GM19025 (cell line): ENCODE measurements at regions not wholly inside any gene's neighbourhood (a gene's known extent, or its start where the extent isn't known, plus 50 kb on each side); places are given as distances from the start of the nearest gene placed in this dataset.
A peak's percentile ranks its signal among the peaks of the same experiment; 100 is the strongest.

ENCODE experiments used
- ATAC-seq: cut with Tn5 transposase; IDR thresholded peaks from one replicate; pipeline ENCODE4 v1.9.1; 2021; ENCODE audit warnings: mild to moderate bottlenecking, low read depth, moderate library complexity; ENCODE audit not compliant: unreplicated experiment

- ATAC-seq: no peak
Measured at GRCh38 chr10:58932126-58932525, 244.3 kb upstream of the PHYHIPL start.

- ATAC-seq: no peak
Measured at GRCh38 chr10:58932577-58933314, 243.7 kb upstream of the PHYHIPL start.

GRCh38 chr10:58936364-58936763, 240.1 kb upstream of the PHYHIPL start:
- ATAC-seq: no peak

GRCh38 chr10:58937423-58937822, 239.0 kb upstream of the PHYHIPL start:
- ATAC-seq: no peak

- ATAC-seq: no peak
Measured at GRCh38 chr10:58942724-58943123, 233.7 kb upstream of the PHYHIPL start.

- ATAC-seq: no peak
Measured at GRCh38 chr10:58943256-58943890, 233.1 kb upstream of the PHYHIPL start.

GRCh38 chr10:58943960-58944359, 232.5 kb upstream of the PHYHIPL start:
- ATAC-seq: no peak

GRCh38 chr10:58948303-58948702, 228.1 kb upstream of the PHYHIPL start:
- ATAC-seq: no peak

GRCh38 chr10:58950618-58951017, 225.8 kb upstream of the PHYHIPL start:
- ATAC-seq: no peak

GRCh38 chr10:58951087-58951486, 225.4 kb upstream of the PHYHIPL start:
- no peak for ATAC-seq

- ATAC-seq: no peak
Measured at GRCh38 chr10:58951746-58952145, 224.7 kb upstream of the PHYHIPL start.

- ATAC-seq: no peak
Measured at GRCh38 chr10:58952162-58952601, 224.3 kb upstream of the PHYHIPL start.

- peak; percentile 68 for ATAC-seq
Measured at GRCh38 chr10:58952747-58953466, 223.5 kb upstream of the PHYHIPL start.

- no peak for ATAC-seq
Measured at GRCh38 chr10:58954178-58954577, 222.3 kb upstream of the PHYHIPL start.

GRCh38 chr10:58955615-58956014, 220.8 kb upstream of the PHYHIPL start:
- ATAC-seq: no peak

- no peak for ATAC-seq
Measured at GRCh38 chr10:58956926-58957325, 219.5 kb upstream of the PHYHIPL start.

- no peak for ATAC-seq
Measured at GRCh38 chr10:58957517-58957916, 218.9 kb upstream of the PHYHIPL start.

- no peak for ATAC-seq
Measured at GRCh38 chr10:58963101-58963534, 213.3 kb upstream of the PHYHIPL start.

- ATAC-seq: no peak
Measured at GRCh38 chr10:58963723-58964124, 212.7 kb upstream of the PHYHIPL start.

GRCh38 chr10:58965855-58966254, 210.6 kb upstream of the PHYHIPL start:
- no peak for ATAC-seq
